ENCODE measurements at regions not wholly inside any gene's neighbourhood (a gene's known extent, or its start where the extent isn't known, plus 50 kb on each side); places are given as distances from the start of the nearest gene placed in this dataset.
"Not testable (repeated sequence)": the region's sequence is repeated elsewhere in the genome, so short reads cannot be mapped to it uniquely, and the experiment has no call there.

- DNase-seq (ENCODE audit: low read depth in 2 of 2) = peak in 1 of 2 donors; percentile 15
Measured at GRCh38 chr13:50387051-50387581, 371.9 kb downstream of the KCNRG start.

GRCh38 chr13:50388481-50388880 lies 373.2 kb downstream of the KCNRG start:
- DNase-seq (ENCODE audit: low read depth in 2 of 2) = no peak

GRCh38 chr13:50389726-50390125 lies 374.5 kb downstream of the KCNRG start:
- DNase-seq (ENCODE audit: low read depth in 2 of 2) = no peak

- no peak for DNase-seq (ENCODE audit: low read depth in 2 of 2)
Measured at GRCh38 chr13:50390503-50391248, 375.4 kb downstream of the KCNRG start.

- no peak for DNase-seq (ENCODE audit: low read depth in 2 of 2)
Measured at GRCh38 chr13:50392977-50393376, 377.7 kb downstream of the KCNRG start.

- DNase-seq (ENCODE audit: low read depth in 2 of 2) = no peak
Measured at GRCh38 chr13:50393628-50394027, 378.4 kb downstream of the KCNRG start.

GRCh38 chr13:50396001-50396400 lies 380.8 kb downstream of the KCNRG start:
- DNase-seq (ENCODE audit: low read depth in 2 of 2) = no peak

- DNase-seq (ENCODE audit: low read depth in 2 of 2) = not testable (repeated sequence)
Measured at GRCh38 chr13:50396618-50397017, 381.4 kb downstream of the KCNRG start.

GRCh38 chr13:50400035-50400726 lies 384.9 kb downstream of the KCNRG start:
- DNase-seq (ENCODE audit: low read depth in 2 of 2) = no peak

- no peak for DNase-seq (ENCODE audit: low read depth in 2 of 2)
Measured at GRCh38 chr13:50401049-50401505, 385.8 kb downstream of the KCNRG start.

- no peak for DNase-seq (ENCODE audit: low read depth in 2 of 2)
Measured at GRCh38 chr13:50401721-50402465, 386.6 kb downstream of the KCNRG start.

GRCh38 chr13:50403311-50403710 lies 388.1 kb downstream of the KCNRG start:
- no peak for DNase-seq (ENCODE audit: low read depth in 2 of 2)

- DNase-seq (ENCODE audit: low read depth in 2 of 2) = no peak
Measured at GRCh38 chr13:50404116-50404515, 388.9 kb downstream of the KCNRG start.

- no peak for DNase-seq (ENCODE audit: low read depth in 2 of 2)
Measured at GRCh38 chr13:50404769-50405168, 389.5 kb downstream of the KCNRG start.

GRCh38 chr13:50406831-50407230 lies 391.6 kb downstream of the KCNRG start:
- DNase-seq (ENCODE audit: low read depth in 2 of 2) = no peak

- DNase-seq (ENCODE audit: low read depth in 2 of 2) = no peak
Measured at GRCh38 chr13:50408068-50408467, 392.8 kb downstream of the KCNRG start.

- no peak for DNase-seq (ENCODE audit: low read depth in 2 of 2)
Measured at GRCh38 chr13:50409220-50409619, 394.0 kb downstream of the KCNRG start.

- no peak for DNase-seq (ENCODE audit: low read depth in 2 of 2)
Measured at GRCh38 chr13:50410921-50411746, 395.9 kb downstream of the KCNRG start.

GRCh38 chr13:50412046-50412617 lies 396.9 kb downstream of the KCNRG start:
- DNase-seq (ENCODE audit: low read depth in 2 of 2) = no peak

GRCh38 chr13:50414640-50415039 lies 399.4 kb downstream of the KCNRG start:
- no peak for DNase-seq (ENCODE audit: low read depth in 2 of 2)

GRCh38 chr13:50415428-50415827 lies 400.2 kb downstream of the KCNRG start:
- DNase-seq (ENCODE audit: low read depth in 2 of 2) = no peak
